ENCODE measurements at regions not wholly inside any gene's neighbourhood (a gene's known extent, or its start where the extent isn't known, plus 50 kb on each side); places are given as distances from the start of the nearest gene placed in this dataset.

GRCh38 chr3:30397030-30397429, 209.4 kb upstream of the TGFBR2 start:
- no peak for TF ChIP-seq CTCF (conservative IDR thresholded peaks at IDR 0.05; ENCODE audit: control insufficient read depth, insufficient read depth, low read depth, low read length)
- no peak for DNase-seq (ENCODE audit: low read depth)
- H3K4me3 ChIP-seq (ENCODE audit: control insufficient read depth, low read depth, low read length): no peak overlapping the region

- no peak for TF ChIP-seq CTCF (conservative IDR thresholded peaks at IDR 0.05; ENCODE audit: control insufficient read depth, insufficient read depth, low read depth, low read length)
- H3K4me3 ChIP-seq (ENCODE audit: control insufficient read depth, low read depth, low read length): no peak overlapping the region
- DNase-seq (ENCODE audit: low read depth): peak; percentile 30
These were observed 206.8 kb upstream of the TGFBR2 start for GRCh38 chr3:30399394-30400181.

GRCh38 chr3:30400926-30401325, 205.5 kb upstream of the TGFBR2 start:
- DNase-seq (ENCODE audit: low read depth): no peak
- TF ChIP-seq CTCF (conservative IDR thresholded peaks at IDR 0.05; ENCODE audit: control insufficient read depth, insufficient read depth, low read depth, low read length): no peak
- no peak overlapping the region for H3K4me3 ChIP-seq (ENCODE audit: control insufficient read depth, low read depth, low read length)

- no peak overlapping the region for H3K4me3 ChIP-seq (ENCODE audit: control insufficient read depth, low read depth, low read length)
- TF ChIP-seq CTCF (conservative IDR thresholded peaks at IDR 0.05; ENCODE audit: control insufficient read depth, insufficient read depth, low read depth, low read length): no peak
- DNase-seq (ENCODE audit: low read depth): peak; percentile 80
These were observed 204.4 kb upstream of the TGFBR2 start for GRCh38 chr3:30401971-30402370.

GRCh38 chr3:30407651-30408050, 198.8 kb upstream of the TGFBR2 start:
- DNase-seq (ENCODE audit: low read depth): no peak
- no peak overlapping the region for H3K4me3 ChIP-seq (ENCODE audit: control insufficient read depth, low read depth, low read length)
- TF ChIP-seq CTCF (conservative IDR thresholded peaks at IDR 0.05; ENCODE audit: control insufficient read depth, insufficient read depth, low read depth, low read length): no peak

GRCh38 chr3:30408105-30408557, 198.3 kb upstream of the TGFBR2 start:
- DNase-seq (ENCODE audit: low read depth): peak; percentile 57
- TF ChIP-seq CTCF (conservative IDR thresholded peaks at IDR 0.05; ENCODE audit: control insufficient read depth, insufficient read depth, low read depth, low read length): no peak
- H3K4me3 ChIP-seq (ENCODE audit: control insufficient read depth, low read depth, low read length): no peak overlapping the region
